ENCODE measurements at regions not wholly inside any gene's neighbourhood (a gene's known extent, or its start where the extent isn't known, plus 50 kb on each side); places are given as distances from the start of the nearest gene placed in this dataset.

DNA sequence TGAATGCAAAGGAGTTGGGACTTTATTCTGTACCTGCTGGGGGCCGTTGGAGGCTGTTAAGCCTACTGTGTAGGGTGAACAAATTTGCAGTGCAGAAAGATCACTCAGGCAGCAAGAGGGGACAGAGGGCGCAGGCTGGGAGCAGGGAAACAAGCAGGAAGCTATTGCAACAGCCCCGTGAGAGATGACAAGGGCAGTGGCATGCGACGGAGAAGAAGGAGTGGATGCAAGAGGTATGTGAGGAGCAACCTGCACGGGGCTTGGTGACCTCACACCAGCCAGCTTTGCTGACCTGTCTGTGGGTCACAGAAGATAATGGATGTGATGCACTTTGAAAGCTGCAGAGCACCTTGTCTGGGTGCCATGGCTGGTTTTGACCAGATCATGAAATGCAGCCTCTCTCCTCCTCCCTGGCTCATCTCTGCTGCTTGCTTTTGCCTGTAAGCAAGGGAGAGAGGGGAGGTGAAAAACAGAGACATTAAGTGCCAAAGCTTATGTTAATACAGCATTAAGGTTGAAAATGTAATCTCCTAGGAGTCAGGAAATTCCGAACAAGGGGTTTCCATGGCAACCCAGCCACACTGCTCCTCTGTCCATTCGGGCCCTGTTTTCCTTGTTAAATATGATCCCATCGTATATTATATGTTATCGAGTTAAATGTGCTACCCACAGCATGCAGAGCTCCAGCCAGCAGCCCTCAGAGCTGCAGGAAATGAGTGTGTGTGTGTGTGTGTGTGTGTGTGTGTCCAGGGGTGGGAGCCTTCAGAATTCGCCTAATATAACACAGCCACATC is 314.3 kb upstream of the ZMIZ1 start:
- no peak for DNase-seq

GRCh38 chr10:78755063-78755701 is 313.6 kb upstream of the ZMIZ1 start:
- no peak for DNase-seq

DNA sequence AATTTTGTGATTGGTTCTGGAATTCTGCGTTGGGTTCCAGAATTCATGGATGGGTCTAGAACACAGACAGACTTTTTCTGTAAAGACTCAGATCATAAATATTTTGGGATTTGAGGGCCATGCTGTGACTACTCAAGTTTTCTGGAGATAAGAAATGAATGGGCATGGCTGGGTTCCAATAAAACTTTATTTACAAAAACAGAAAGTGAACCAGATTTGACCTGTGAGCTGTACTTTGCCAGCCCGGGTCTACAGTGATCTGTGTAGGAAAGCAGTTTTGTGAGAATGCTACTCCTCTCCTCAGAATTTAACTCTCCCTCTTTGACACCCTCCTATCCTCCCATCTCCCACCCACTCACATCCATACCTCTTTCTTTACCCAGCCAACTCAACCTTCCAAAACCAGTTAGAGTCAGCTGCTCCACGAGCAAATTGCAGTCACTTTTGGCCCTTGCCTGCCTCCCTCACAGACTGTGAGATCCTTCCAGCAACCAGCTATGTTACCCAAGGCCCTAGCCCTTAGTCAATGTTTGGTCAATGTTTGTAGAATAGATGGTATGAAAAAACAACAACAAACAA is 312.8 kb upstream of the ZMIZ1 start:
- no peak for DNase-seq

GRCh38 chr10:78756604-78757343 is 312.0 kb upstream of the ZMIZ1 start:
- DNase-seq: peak; percentile 18

- no peak for DNase-seq
These were observed 311.3 kb upstream of the ZMIZ1 start for GRCh38 chr10:78757344-78757925.

GRCh38 chr10:78758176-78758575 is 310.6 kb upstream of the ZMIZ1 start:
- no peak for DNase-seq

DNA sequence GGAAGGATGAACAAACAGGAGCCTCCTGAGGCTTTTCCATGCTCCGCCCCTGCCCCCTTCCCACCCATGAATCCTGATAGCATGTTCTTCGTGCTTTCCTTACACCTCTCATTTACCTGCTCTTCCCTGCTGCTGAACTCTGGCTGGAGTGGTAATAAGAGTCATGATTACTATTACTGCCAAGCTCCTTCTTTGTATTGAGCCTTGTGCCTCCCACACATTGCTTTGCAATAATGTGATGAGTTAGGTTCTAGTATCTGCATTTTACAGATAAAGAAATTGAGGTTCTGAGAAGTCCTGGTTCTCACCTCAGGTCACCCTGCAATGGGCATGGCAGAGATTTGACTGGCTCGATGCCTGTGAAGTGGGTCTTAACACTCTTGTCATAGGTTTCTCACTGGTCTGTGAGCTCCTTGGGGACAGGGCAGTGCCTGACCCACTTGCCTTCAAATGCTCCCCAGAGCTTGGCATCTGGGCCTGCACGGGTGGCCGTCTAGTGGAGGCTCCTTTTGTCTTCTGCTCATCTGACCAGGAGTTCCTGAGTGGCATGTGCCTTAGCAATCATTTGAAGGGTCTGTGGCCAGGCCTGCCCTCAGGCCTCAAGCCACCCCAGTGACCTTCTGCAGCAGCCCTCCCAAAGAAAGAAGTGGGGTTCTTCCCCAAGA is 309.2 kb upstream of the ZMIZ1 start:
- no peak for DNase-seq

DNA sequence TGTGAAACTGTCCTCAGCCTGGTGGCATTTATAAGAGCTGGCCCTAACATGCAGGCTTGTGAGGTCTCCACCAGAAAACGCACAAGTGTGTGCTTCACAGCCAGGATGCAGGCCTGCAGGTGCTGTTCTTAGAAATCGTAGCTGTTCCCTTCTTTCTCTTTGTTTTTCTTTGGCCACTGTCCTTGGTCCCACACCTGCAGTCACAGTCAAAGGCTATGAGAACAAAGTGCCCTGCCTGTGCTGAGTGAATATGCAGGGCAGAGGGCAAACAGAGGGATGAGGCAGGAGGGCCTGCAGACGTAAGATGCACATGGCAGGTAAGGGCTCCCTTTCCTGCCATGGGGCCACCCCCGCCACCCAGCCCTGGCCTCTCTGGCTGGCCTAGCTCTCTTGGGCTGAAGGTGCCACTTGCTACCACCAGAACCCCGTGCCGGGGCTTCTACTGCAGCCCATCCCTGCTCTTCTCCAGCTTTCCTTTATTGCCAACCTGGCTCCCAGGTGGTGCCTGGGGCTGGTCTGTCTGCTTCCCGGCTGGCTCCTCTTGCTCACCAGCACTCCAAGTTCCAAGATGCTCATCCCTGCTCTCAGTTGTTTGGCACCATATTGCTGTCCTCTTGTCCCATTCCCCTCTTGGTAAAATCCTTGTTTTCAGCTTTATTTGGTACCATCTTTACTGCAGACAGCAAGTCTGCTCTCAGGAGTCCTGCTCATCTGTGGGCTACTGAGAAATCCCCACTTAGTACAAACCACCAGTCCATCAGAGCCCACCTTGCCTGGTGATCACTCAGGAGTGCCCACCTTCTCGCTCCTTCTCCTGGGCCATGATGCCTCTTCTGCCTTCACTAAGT is 308.1 kb upstream of the ZMIZ1 start:
- no peak for DNase-seq

- no peak for DNase-seq
These were observed 307.4 kb upstream of the ZMIZ1 start for GRCh38 chr10:78761311-78761781.

- DNase-seq: no peak
These were observed 306.6 kb upstream of the ZMIZ1 start for GRCh38 chr10:78762086-78762630.

GRCh38 chr10:78763234-78763633 is 305.5 kb upstream of the ZMIZ1 start:
- no peak for DNase-seq

GRCh38 chr10:78763651-78764395 is 304.9 kb upstream of the ZMIZ1 start:
- peak; percentile 44 for DNase-seq

GRCh38 chr10:78764436-78764835 is 304.3 kb upstream of the ZMIZ1 start:
- DNase-seq: no peak

DNA sequence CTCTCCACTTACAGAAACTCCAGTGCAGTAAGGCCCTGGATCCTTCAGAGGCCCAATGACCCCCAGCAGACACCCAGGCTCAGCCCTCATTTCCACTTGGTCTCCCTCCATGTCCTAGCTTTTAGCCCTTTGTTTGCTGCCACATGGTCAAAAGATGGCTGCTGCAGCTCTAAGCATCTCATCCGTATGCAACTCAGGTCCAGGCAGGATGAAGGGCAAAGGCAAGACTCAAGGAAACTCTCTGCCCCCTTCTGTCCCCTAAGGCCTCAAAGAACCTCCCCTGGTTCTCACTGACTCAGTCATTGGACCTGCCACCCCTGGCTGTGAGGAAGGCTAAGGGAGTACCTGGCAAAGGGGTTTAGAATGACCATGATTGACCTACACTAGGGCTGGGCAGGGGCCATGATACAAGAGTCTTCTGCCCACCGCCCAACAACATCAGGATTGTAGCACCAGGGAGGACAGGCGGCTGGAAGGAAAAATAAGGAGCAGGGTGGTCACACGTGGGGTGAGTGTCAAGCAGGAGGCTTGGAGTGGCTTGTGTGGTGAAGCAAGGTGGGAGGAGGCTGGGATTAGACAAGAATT is 303.8 kb upstream of the ZMIZ1 start:
- DNase-seq: no peak

DNA sequence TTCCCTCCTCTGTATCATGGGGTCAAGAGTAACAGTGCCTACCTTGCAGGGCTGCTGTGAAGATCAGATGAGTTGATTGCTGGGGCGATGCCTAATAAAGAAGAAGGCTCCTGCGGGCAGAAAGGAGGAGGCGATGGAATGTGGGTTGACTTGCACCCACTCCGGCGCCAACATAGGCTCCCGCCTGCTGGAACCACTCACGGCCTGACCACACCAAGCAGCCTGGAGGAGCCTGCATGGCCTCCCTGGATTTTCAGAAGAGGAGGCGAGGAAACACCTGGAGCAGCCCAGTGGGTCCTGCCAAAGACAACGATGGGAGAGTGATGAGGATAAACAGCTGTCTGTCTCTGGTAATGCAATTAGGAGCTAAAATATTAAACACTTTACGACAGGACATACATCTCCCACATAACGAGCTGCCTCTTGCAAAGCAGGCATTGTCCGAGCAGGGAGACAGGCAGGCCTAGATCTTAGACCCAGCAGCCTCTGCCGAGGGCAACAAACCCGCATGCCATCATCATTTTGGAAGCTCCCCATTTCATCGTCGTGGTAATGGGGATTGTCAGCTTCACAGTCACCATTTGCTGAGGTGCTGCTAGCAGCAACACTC is 302.9 kb upstream of the ZMIZ1 start:
- DNase-seq: no peak

DNA sequence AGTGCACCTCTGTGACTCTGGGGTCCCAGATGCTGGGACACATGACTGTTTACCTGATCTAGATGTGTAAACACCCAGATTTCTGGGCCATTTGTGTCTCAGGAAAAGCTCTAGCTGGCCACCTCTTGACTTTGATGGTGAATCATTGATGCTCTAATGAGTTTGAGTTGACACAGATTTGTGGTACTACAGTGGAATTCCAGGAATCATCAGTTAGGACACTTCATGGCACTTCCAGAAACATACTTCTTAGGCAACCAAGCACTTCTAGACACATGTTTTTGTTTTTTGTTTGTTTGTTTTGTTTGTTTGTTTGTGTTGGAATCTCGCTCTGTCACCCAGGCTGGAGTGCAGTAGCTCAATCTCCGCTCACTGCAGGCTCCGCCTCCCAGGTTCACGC is 302.2 kb upstream of the ZMIZ1 start:
- no peak for DNase-seq

GRCh38 chr10:78768041-78768835 is 300.5 kb upstream of the ZMIZ1 start:
- no peak for DNase-seq

- DNase-seq: no peak
These were observed 299.9 kb upstream of the ZMIZ1 start for GRCh38 chr10:78768876-78769275.

- no peak for DNase-seq
These were observed 299.2 kb upstream of the ZMIZ1 start for GRCh38 chr10:78769526-78769925.

Data from stimulated activated CD4-positive, alpha-beta T cell treated with anti-CD3 and anti-CD28 coated beads, Interleukin-4, amount 100 ng/mL, for 24 hours (primary cell).